Keratinocyte (primary cell): ENCODE measurements at regions not wholly inside any gene's neighbourhood (a gene's known extent, or its start where the extent isn't known, plus 50 kb on each side); places are given as distances from the start of the nearest gene placed in this dataset.

Source experiments
- DNase-seq: peaks from one replicate; pipeline ENCODE4 v3.0.0-alpha.2; 2011; ENCODE audit warnings: low read depth, missing footprints, low spot score
- FAIRE-seq: peaks from 2 replicates; lab custom pipeline; 2011; peaks lifted over from hg19 to GRCh38; lab: Jason Lieb, UNC
- H2AFZ ChIP-seq: 2 replicates; pipeline ENCODE4 v1.6.0; 2012; ENCODE audit warnings: low read length, control low read depth, inconsistent platforms; ENCODE audit not compliant: control insufficient read depth
- H3K27ac ChIP-seq: 2 replicates; pipeline ENCODE4 v1.5.1; 2011; ENCODE audit warnings: low read length; ENCODE audit not compliant: control insufficient read depth, insufficient read depth
- H3K27me3 ChIP-seq: 3 replicates; pipeline ENCODE4 v1.6.0; 2011; ENCODE audit warnings: low read length; ENCODE audit not compliant: control insufficient read depth, insufficient read depth; ENCODE audit errors: extremely low read depth
- H3K36me3 ChIP-seq, 2 experiments: 2 replicates in 1 of 2; 3 replicates in 1 of 2; pipeline ENCODE4 v1.5.1; 2011; ENCODE audit warnings: low read length in 2 of 2, mild to moderate bottlenecking in 1 of 2; ENCODE audit not compliant: control insufficient read depth in 2 of 2, insufficient read depth in 2 of 2; ENCODE audit errors: extremely low read depth in 1 of 2
- H3K4me1 ChIP-seq: 3 replicates; pipeline ENCODE4 v1.5.1; 2011; ENCODE audit warnings: low read length; ENCODE audit not compliant: control insufficient read depth, insufficient read depth; ENCODE audit errors: extremely low read depth
- H3K4me2 ChIP-seq: 3 replicates; pipeline ENCODE4 v1.6.0; 2011; ENCODE audit warnings: low read depth, low read length; ENCODE audit not compliant: control insufficient read depth, insufficient read depth; ENCODE audit errors: extremely low read depth
- H3K4me3 ChIP-seq, 3 experiments: fragments of 200-600 bp in 1 of 3; sonication (generic) in 1 of 3; 2 replicates in 2 of 3; 3 replicates in 1 of 3; pipeline ENCODE4 v1.5.1; 2011 to 2016; ENCODE audit warnings: low read length in 3 of 3, mild to moderate bottlenecking in 3 of 3, control low read depth in 2 of 3, inconsistent platforms in 1 of 3, low read depth in 1 of 3, mixed read lengths in 1 of 3, mixed run types in 1 of 3, moderate library complexity in 1 of 3; ENCODE audit not compliant: control insufficient read depth in 2 of 3, insufficient read depth in 2 of 3; ENCODE audit errors: extremely low read depth in 1 of 3
- H3K79me2 ChIP-seq: 2 replicates; pipeline ENCODE4 v1.6.0; 2012; ENCODE audit warnings: low read length; ENCODE audit not compliant: control insufficient read depth, insufficient read depth
- H3K9ac ChIP-seq: 3 replicates; pipeline ENCODE4 v1.6.0; 2011; ENCODE audit warnings: low read length; ENCODE audit not compliant: control insufficient read depth, insufficient read depth; ENCODE audit errors: extremely low read depth
- H3K9me1 ChIP-seq: 3 replicates; pipeline ENCODE4 v1.6.0; 2011; ENCODE audit warnings: low read length; ENCODE audit not compliant: control insufficient read depth, insufficient read depth; ENCODE audit errors: extremely low read depth
- H3K9me3 ChIP-seq: 2 replicates; pipeline ENCODE4 v1.5.1; 2012; ENCODE audit warnings: low read depth, low read length; ENCODE audit not compliant: control insufficient read depth
- H4K20me1 ChIP-seq: 3 replicates; pipeline ENCODE4 v1.6.0; 2011; ENCODE audit warnings: low read length; ENCODE audit not compliant: control insufficient read depth, insufficient read depth; ENCODE audit errors: extremely low read depth
- CTCF ChIP-seq, 3 experiments: IDR thresholded peaks in 1 of 3; conservative IDR thresholded peaks in 1 of 3; optimal IDR thresholded peaks in 1 of 3; 2 replicates in 2 of 3; 3 replicates in 1 of 3; pipeline versions ENCODE3 to v1.5.1; 2011; ENCODE audit warnings: low read length in 3 of 3, mild to moderate bottlenecking in 3 of 3, moderate library complexity in 2 of 3, control low read depth in 1 of 3, inconsistent platforms in 1 of 3; ENCODE audit not compliant: insufficient read depth in 2 of 3; ENCODE audit errors: extremely low read depth in 1 of 3
- EZH2 ChIP-seq: IDR thresholded peaks from one replicate; pipeline ENCODE4 v1.6.1; 2012; ENCODE audit warnings: inconsistent platforms, mild to moderate bottlenecking, low read length, moderate library complexity
- dilution Hi-C: fragments of 300-500 bp; cut with MboI; formaldehyde crosslinking; loops from one replicate; pipeline ENCODE4 v1.7.0; 2020; ENCODE audit warnings: low sequenced_read_pairs; ENCODE audit not compliant: extremely low pct_ligation_motif_present

- H3K4me1 ChIP-seq, result no peaks in the 10 kb centered on the region
- DNase-seq (no peak), FAIRE-seq (no peak)
- H3K4me2 ChIP-seq, result no peak overlapping the region
- no peak overlapping the region for H3K27ac ChIP-seq
- H3K79me2 ChIP-seq, result no peaks in the 10 kb centered on the region
- no peaks in the 10 kb centered on the region for H3K9me1 ChIP-seq
- no peaks in the 10 kb centered on the region for H3K36me3 ChIP-seq
- H3K9me3 ChIP-seq, result no peaks in the 10 kb centered on the region
- dilution Hi-C loops, result no loop called here
- H2AFZ ChIP-seq, result no peak overlapping the region
- H4K20me1 ChIP-seq, result no peaks in the 10 kb centered on the region
- H3K27me3 ChIP-seq, result no peaks in the 10 kb centered on the region
- H3K4me3 ChIP-seq, result no peak overlapping the region
- no peak for TF ChIP-seq CTCF (optimal IDR thresholded peaks at IDR 0.05 in 1 of 3, IDR thresholded peaks at IDR 0.05 in 1 of 3, conservative IDR thresholded peaks at IDR 0.05 in 1 of 3; ENCODE audit: extremely low read depth in 1 of 3, insufficient read depth in 2 of 3, low read length in 3 of 3)
- TF ChIP-seq EZH2, result no peak
- H3K9ac ChIP-seq, result no peak overlapping the region
These were observed 264.9 kb downstream of the LRIG3 start for GRCh38 chr12:58655375-58655774.

GRCh38 chr12:58656254-58657009 is 263.9 kb downstream of the LRIG3 start:
- no peaks in the 10 kb centered on the region for H3K79me2 ChIP-seq
- dilution Hi-C loops, result no loop called here
- FAIRE-seq, result no peak
- no peak overlapping the region for H2AFZ ChIP-seq
- H3K27ac ChIP-seq, result no peak overlapping the region
- TF ChIP-seq EZH2, result no peak
- no peak for TF ChIP-seq CTCF (optimal IDR thresholded peaks at IDR 0.05 in 1 of 3, IDR thresholded peaks at IDR 0.05 in 1 of 3, conservative IDR thresholded peaks at IDR 0.05 in 1 of 3; ENCODE audit: extremely low read depth in 1 of 3, insufficient read depth in 2 of 3, low read length in 3 of 3)
- H3K9me1 ChIP-seq, result no peaks in the 10 kb centered on the region
- no peaks in the 10 kb centered on the region for H3K36me3 ChIP-seq
- H3K4me2 ChIP-seq, result no peak overlapping the region
- H4K20me1 ChIP-seq, result no peaks in the 10 kb centered on the region
- no peaks in the 10 kb centered on the region for H3K27me3 ChIP-seq
- no peaks in the 10 kb centered on the region for H3K9me3 ChIP-seq
- H3K4me1 ChIP-seq, result no peaks in the 10 kb centered on the region
- no peak overlapping the region for H3K4me3 ChIP-seq
- DNase-seq, result no peak
- no peak overlapping the region for H3K9ac ChIP-seq
